Stimulated activated CD8-positive, alpha-beta memory T cell treated with anti-CD3 and anti-CD28 coated beads, Interleukin-12 subunit alpha, Interleukin-12 subunit beta, amount 100 ng/mL, for 1 hour (primary cell): ENCODE measurements at regions not wholly inside any gene's neighbourhood (a gene's known extent, or its start where the extent isn't known, plus 50 kb on each side); places are given as distances from the start of the nearest gene placed in this dataset.

Source experiments
- DNase-seq: peaks from one replicate; pipeline ENCODE4 v3.0.0-alpha.2; 2020; ENCODE audit warnings: low read depth

DNA sequence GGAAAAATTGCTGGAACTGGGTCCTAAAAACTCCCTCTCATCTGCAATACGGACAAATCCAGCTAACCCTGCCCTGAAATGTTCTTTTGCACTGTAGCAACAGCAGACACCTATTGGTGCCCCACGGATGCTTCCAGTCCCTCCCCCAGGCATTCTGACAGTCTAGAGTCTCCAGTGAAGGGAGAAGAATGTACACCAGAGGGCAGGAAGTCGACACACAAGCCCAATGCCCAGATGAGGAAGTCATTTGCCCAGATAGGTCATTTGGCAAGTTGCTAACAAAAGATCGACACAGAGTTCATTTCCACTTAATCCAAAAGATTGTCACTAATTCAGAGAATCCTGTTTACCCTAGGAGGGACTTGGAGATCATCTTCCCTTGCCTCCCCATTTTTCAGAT, 293.0 kb upstream of the PRDM1 start:
- no peak for DNase-seq

GRCh38 chr6:105791583-105792318, 294.4 kb upstream of the PRDM1 start:
- DNase-seq = no peak

- DNase-seq = no peak
Measured at GRCh38 chr6:105791179-105791578, 295.0 kb upstream of the PRDM1 start.

GRCh38 chr6:105790635-105791034, 295.5 kb upstream of the PRDM1 start:
- DNase-seq = no peak

- DNase-seq = no peak
Measured at GRCh38 chr6:105789935-105790334, 296.2 kb upstream of the PRDM1 start.

GRCh38 chr6:105787747-105788146, 298.4 kb upstream of the PRDM1 start:
- DNase-seq = no peak

DNA sequence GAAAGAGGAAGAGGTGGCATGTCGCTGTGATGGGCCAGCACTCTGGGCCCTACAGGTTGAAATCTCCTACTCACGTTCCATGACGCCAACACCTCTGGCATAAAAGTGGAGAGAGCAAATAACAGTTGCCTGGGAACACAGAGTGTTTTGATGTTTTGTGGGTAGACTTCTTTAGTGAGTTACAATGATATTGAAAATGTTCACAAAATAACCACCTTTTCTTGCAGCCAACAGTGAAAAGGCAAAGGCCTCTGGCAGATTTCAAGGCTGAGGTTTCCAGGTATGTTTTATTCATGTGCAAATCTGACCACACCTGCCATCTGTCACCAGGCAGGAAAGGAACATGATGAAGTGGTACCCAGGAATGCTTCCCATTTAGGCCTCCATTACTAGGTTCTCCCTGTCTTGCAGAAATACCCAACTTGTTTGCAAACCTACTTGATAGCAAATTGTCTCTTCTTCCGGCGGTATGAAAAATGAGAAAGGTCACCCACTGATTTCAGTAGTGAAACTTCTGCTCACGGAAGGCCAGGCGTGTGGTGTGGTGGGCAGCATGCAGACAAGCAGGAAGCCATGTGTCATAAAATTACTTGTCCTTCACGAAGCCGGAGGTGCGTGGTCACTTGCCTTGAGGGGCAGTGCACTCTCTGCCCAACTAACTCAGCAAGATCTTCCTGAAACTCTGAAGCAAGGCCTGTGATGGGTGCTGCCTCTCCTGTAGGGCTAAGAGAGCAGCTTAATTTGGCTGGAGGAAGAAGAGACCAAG, 299.1 kb upstream of the PRDM1 start:
- no peak for DNase-seq

DNA sequence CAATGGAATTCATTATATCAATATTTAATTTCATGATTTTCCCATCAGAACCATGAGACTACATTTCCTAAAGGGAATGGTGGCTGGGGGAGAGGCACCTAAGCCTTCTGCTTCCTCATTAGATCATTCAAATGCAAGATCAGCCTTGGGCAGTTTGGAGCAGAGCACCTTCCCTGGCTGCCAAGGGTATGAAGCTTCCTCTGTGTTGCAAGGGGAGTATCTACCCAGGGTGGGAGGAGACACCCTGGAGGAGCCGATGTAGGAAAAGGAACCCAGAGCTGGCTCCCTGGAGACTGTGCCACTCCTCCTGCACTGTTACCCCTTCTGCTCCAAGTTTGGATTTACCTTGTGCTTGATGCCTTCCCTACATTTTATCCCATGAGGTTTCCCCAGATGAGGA, 299.7 kb upstream of the PRDM1 start:
- no peak for DNase-seq

- DNase-seq = no peak
Measured at GRCh38 chr6:105785066-105785811, 300.9 kb upstream of the PRDM1 start.

GRCh38 chr6:105784179-105784578, 302.0 kb upstream of the PRDM1 start:
- no peak for DNase-seq

- DNase-seq = no peak
Measured at GRCh38 chr6:105783333-105783935, 302.7 kb upstream of the PRDM1 start.

- DNase-seq = no peak
Measured at GRCh38 chr6:105781915-105782314, 304.2 kb upstream of the PRDM1 start.

DNA sequence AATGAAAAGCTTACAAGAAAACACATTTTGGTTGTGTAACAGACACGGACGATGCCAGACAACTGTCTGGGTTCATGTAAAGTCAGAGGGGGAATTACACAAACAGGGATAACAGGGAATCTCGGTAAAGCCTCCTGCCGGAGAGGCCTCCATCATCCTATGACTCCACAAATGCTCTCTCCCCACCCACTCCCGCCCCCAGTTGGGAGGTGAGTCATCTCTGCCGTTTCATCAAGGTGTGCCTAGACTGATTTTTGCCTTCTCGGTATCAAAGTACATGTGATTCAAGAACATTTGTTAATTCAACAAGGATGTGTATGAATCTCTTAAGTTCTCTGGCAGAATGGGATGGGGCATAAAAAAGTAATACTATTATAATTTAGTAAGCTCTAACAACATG, 304.9 kb upstream of the PRDM1 start:
- DNase-seq = peak; percentile 8

DNA sequence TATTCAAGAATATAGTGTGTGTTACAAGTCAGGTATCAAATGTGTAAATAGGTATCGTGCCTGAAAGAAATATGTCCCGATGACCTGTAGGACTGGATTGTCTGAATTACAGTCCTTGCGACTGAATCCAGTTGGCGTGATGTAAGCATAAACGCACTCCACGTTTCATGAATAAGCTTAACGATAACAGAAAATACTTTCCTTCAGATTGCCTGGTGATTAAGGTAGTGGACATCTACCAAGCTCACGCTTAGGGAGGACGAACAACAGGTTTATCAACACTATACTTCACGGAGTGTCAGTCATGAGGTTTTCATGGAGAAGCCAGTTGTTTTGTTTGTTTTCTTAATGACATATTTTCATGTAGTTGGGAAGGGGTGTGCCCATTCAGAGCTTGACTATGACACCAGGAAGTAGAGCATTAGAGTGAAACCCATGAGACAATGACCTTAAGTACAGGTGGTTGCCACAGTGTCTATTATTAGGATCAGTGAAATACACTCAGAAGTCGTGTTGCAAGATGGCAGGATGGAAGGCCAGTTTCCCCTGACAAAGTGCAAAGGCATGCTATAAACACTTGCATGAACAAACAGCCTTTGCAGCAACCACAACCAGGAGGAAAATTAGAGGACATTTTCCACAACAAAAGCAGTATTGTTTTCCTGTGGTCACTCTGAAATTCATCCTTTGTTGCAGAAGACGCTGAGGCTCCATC, 305.8 kb upstream of the PRDM1 start:
- DNase-seq = no peak

DNA sequence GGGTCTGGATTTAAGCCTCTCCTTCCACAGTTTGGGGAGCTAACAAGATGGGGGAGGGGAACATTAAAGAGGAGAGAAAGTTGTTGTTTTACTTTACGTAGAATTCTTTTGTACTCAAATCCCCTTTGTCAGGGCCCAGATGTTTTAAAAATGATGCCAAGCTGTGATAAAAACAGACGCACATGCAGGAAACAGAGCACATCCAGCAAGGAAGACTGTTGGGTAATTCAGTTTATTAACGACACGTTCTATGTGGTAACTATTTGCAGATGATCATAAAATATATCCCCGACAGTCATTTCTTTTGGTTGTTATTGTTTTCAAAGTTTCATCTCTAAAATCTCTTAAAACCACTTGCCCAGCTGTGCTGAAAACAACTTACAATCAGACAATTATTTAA, 307.0 kb upstream of the PRDM1 start:
- DNase-seq = no peak

GRCh38 chr6:105775095-105775494, 311.0 kb upstream of the PRDM1 start:
- no peak for DNase-seq

DNA sequence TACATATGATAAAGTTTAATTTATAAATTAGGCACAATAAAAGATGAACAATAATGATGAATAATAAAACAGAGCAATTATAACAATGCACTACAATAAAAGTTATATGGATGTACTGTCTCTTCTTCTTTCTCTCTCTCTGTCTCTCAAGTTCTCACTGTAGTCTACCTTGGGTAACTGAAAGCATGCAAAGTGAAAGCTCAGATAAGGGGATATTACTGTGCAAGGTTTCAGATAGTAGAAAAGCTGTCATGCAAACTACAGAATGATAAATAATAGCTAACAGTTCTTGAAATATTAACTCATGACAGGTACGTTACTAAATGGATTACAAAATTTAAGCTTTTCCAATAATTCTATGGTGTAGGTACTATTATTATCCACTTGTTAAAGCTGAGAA, 311.9 kb upstream of the PRDM1 start:
- no peak for DNase-seq

GRCh38 chr6:105771313-105771970, 314.7 kb upstream of the PRDM1 start:
- no peak for DNase-seq

GRCh38 chr6:105769987-105770386, 316.1 kb upstream of the PRDM1 start:
- DNase-seq = no peak

DNA sequence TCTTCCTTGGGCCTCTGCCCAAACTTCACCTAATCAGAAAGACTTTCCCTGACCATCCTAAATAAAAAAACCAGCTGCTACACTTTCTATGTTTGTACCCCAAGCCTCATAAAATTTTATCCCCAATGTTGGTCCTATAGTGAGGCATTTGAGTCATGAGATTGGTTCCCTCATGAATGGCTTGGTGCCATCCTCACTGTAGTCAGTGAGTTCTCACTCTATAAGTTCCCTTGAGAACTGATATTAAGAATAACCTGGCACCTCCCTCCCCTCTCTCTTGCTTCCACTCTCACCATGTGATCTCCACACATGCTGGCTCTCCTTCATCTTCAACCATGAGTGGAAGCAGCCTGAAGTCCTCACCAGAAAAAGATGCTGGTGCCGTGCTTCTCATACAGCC, 316.9 kb upstream of the PRDM1 start:
- no peak for DNase-seq

- DNase-seq = no peak
Measured at GRCh38 chr6:105767541-105767940, 318.6 kb upstream of the PRDM1 start.
